ENCODE measurements at regions not wholly inside any gene's neighbourhood (a gene's known extent, or its start where the extent isn't known, plus 50 kb on each side); places are given as distances from the start of the nearest gene placed in this dataset.

DNA sequence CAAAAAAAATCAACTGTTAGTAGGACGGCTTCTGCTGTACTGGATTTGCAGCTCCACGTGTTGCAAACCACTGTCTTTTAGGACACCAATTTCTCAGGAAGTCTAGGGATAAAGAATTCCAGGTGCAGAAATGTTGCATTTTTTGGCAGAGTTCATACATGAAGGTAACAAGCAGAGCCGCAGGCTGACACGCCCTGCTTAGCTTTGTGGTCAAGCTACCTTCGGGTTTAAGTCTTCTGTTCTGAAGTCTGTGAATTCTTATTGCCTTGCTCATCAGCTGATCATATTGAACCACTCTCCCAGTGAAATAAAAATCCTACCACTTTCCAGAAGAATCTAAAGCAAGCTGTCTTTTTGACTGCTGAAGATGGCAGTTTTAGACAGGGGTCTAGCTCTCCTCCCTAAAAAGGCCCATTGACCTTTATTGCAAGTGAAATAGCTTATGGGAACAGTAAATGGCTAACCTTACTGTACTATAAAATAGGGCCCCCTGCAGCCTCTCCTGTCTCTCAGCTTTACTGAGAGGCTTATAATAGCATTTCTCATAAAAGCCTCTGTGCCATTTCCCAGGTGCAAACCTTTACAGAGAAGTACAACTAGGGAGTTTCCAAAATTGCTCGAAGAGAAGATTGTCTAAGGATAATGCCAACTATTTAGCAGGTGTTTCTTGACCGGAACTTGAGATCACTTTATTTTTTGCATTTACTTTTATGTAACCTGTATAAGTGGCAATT is 262.2 kb upstream of the IL12A start:
- H3K4me2 ChIP-seq (ENCODE audit: low read depth, low read length, poor library complexity, severe bottlenecking): no peak overlapping the region
- H3K4me1 ChIP-seq (ENCODE audit: low read length): no peaks in the 10 kb centered on the region
- H4K20me1 ChIP-seq (ENCODE audit: insufficient read depth, low read depth, low read length): no peaks in the 10 kb centered on the region
- H3K9ac ChIP-seq (ENCODE audit: low read length): no peak overlapping the region
- H2AFZ ChIP-seq (ENCODE audit: low read length): no peak overlapping the region
- H3K9me3 ChIP-seq (ENCODE audit: low read length): no peaks in the 10 kb centered on the region
- no peaks in the 10 kb centered on the region for H3K9me2 ChIP-seq (replicated peaks; ENCODE audit: insufficient read depth, low read length)
- no peaks in the 10 kb centered on the region for H3K79me2 ChIP-seq (ENCODE audit: low read length)
- no peaks in the 10 kb centered on the region for H3K27me3 ChIP-seq (ENCODE audit: low read length)
- H3K36me3 ChIP-seq (ENCODE audit: insufficient read depth, low read length): no peaks in the 10 kb centered on the region
- H3K4me3 ChIP-seq (ENCODE audit: low read length): no peak overlapping the region
- no peak for DNase-seq
- H3K27ac ChIP-seq (ENCODE audit: low read length): no peak overlapping the region

DNA sequence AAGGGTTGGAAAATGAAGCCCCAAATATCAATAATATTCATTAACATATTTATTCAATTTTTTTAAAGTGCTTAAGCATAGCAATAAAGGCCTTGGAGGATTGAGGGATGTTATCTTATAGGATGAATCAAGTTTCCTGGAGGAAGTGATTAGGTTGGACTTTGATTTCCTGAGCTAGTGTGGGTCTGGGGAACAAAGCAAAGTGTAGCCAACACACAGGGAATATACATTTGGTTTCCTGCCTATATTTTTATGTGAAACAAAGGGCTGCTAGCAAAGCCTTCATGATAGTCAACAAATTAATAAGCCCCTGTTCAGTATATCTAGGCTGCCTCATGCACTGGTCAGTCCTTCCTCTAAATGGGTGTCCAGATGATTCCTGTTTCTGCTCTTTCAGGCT is 261.1 kb upstream of the IL12A start:
- Histone ChIP-seq H3K4me3 (ENCODE audit: low read length) (no peak overlapping the region), H3K4me1 (ENCODE audit: low read length) (no peaks in the 10 kb centered on the region), H3K9ac (ENCODE audit: low read length) (no peak overlapping the region)

DNA sequence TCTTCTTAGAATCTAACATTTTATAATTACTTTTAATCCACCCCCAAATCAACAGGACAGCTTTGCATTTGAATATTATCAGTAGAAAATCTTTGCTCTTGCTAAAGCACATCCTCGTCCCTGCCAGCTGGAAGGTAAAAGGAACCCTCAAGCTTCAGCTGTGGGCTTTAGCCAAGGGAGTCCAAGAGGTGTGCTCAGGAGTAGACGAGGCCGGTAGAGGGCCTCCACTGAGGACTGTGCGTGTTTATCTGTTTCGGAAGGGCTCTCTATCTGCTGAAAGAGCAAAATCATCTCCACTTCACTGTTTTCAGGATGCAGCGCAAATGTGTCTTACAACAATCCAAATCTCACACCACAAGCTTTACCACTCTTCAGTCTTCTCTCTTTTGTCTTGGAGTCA is 257.4 kb upstream of the IL12A start:
- Histone ChIP-seq H3K36me3 (ENCODE audit: insufficient read depth, low read length) (no peaks in the 10 kb centered on the region), H3K79me2 (ENCODE audit: low read length) (no peaks in the 10 kb centered on the region), H3K27ac (ENCODE audit: low read length) (no peak overlapping the region), H3K4me1 (ENCODE audit: low read length) (no peaks in the 10 kb centered on the region), H3K27me3 (ENCODE audit: low read length) (no peaks in the 10 kb centered on the region), H2AFZ (ENCODE audit: low read length) (no peak overlapping the region), H3K4me2 (ENCODE audit: low read depth, low read length, poor library complexity, severe bottlenecking) (no peak overlapping the region), H3K9ac (ENCODE audit: low read length) (no peak overlapping the region), H3K9me2 (replicated peaks; ENCODE audit: insufficient read depth, low read length) (no peaks in the 10 kb centered on the region), H3K9me3 (ENCODE audit: low read length) (no peaks in the 10 kb centered on the region), H3K4me3 (ENCODE audit: low read length) (no peak overlapping the region), H4K20me1 (ENCODE audit: insufficient read depth, low read depth, low read length) (no peaks in the 10 kb centered on the region)
- DNase-seq: no peak

More for the DNA sequence above, 261.1 kb upstream of the IL12A start:
- no peaks in the 10 kb centered on the region for H3K79me2 ChIP-seq (ENCODE audit: low read length)
- H3K27ac ChIP-seq (ENCODE audit: low read length): no peak overlapping the region
- H3K9me2 ChIP-seq (replicated peaks; ENCODE audit: insufficient read depth, low read length): no peaks in the 10 kb centered on the region
- no peaks in the 10 kb centered on the region for H3K36me3 ChIP-seq (ENCODE audit: insufficient read depth, low read length)
- no peaks in the 10 kb centered on the region for H3K27me3 ChIP-seq (ENCODE audit: low read length)
- DNase-seq: no peak
- H2AFZ ChIP-seq (ENCODE audit: low read length): no peak overlapping the region
- no peak overlapping the region for H3K4me2 ChIP-seq (ENCODE audit: low read depth, low read length, poor library complexity, severe bottlenecking)
- H4K20me1 ChIP-seq (ENCODE audit: insufficient read depth, low read depth, low read length): no peaks in the 10 kb centered on the region
- no peaks in the 10 kb centered on the region for H3K9me3 ChIP-seq (ENCODE audit: low read length)

DNA sequence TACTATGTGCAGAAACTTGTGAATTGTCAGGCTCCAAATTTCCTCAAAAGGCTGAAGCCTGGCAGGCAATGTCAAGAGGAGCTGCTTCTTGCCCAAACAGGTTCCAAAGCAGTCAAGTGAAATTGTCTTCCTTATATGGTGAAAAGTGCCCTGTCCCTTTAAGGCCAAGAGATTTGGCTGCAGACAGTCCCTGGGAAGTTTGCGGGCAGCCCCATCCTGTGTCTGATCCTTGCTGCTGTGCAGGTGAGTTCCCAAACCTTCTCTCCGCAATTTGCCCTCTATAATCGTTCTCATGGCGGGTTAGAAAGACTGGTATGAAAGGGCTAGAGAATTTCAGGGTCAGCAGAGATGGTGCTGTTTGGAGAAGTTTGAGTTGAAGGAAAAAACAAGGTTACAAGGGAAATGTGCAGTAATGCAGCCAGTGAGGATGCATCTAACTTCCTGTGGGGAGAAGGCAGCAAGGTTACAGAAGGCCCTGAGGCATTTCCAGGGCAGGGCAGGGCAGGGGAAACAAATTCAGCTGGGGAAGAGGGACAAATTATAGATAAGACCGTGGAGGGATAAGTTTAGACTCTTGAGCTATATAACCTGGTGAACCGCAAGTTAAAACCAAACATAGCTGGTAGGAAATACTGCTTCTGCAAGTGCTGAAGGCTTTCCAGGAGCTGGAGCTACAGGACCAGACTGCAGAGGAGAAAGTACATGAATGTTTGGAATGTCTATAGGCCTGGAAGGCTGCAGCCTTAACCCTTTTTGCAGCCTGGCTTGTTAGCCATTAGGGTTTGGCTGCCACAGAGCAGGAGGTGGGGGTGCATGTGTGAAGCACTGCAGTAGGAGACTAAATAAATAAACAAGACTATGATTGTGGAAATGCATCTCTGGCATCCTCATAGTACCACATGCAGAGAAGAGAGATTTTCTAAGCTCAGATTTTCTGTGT is 256.2 kb upstream of the IL12A start:
- Histone ChIP-seq H3K9ac (ENCODE audit: low read length) (no peak overlapping the region), H3K4me1 (ENCODE audit: low read length) (no peaks in the 10 kb centered on the region), H3K36me3 (ENCODE audit: insufficient read depth, low read length) (no peaks in the 10 kb centered on the region), H3K27me3 (ENCODE audit: low read length) (no peaks in the 10 kb centered on the region), H2AFZ (ENCODE audit: low read length) (no peak overlapping the region), H3K27ac (ENCODE audit: low read length) (no peak overlapping the region), H3K9me3 (ENCODE audit: low read length) (no peaks in the 10 kb centered on the region), H4K20me1 (ENCODE audit: insufficient read depth, low read depth, low read length) (no peaks in the 10 kb centered on the region), H3K4me2 (ENCODE audit: low read depth, low read length, poor library complexity, severe bottlenecking) (no peak overlapping the region), H3K79me2 (ENCODE audit: low read length) (no peaks in the 10 kb centered on the region), H3K9me2 (replicated peaks; ENCODE audit: insufficient read depth, low read length) (no peaks in the 10 kb centered on the region), H3K4me3 (ENCODE audit: low read length) (no peak overlapping the region)
- no peak for DNase-seq

DNA sequence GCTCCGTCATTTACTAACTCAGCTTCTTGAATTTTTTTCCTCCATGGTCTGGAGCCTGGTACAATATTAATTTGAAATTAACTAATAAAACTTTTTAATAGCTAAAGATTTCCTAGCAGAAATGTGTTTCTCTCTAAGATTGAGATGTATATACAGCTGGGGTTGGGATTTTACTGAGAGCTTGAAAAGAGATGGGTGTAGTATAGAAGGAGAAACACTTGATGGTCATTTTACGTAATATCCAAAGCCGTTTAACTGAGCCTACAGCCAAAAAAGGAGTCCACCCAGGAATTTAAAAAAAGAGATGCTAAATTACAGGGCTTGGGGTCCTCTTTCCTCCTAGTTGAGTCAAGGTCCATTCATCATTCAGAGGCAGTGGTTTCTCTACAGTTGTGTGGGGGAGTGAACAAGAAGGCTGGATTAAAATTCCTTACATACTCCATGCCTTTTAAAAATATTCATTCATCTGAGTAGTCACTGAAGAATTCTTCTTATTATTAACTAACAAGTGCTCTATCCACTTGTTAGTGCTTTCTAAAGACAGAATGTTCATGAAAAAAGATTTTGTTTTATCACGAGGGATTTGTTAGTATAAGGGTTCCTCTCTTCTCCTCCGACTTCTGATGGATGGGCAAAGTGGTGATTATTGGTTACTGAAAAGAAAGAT is 255.3 kb upstream of the IL12A start:
- no peak overlapping the region for H3K9ac ChIP-seq (ENCODE audit: low read length)
- H3K36me3 ChIP-seq (ENCODE audit: insufficient read depth, low read length): no peaks in the 10 kb centered on the region
- H3K27ac ChIP-seq (ENCODE audit: low read length): no peak overlapping the region
- no peak overlapping the region for H3K4me3 ChIP-seq (ENCODE audit: low read length)
- H3K9me3 ChIP-seq (ENCODE audit: low read length): no peaks in the 10 kb centered on the region
- no peak overlapping the region for H2AFZ ChIP-seq (ENCODE audit: low read length)
- DNase-seq: no peak
- no peaks in the 10 kb centered on the region for H3K27me3 ChIP-seq (ENCODE audit: low read length)
- H3K9me2 ChIP-seq (replicated peaks; ENCODE audit: insufficient read depth, low read length): no peaks in the 10 kb centered on the region
- no peaks in the 10 kb centered on the region for H4K20me1 ChIP-seq (ENCODE audit: insufficient read depth, low read depth, low read length)
- H3K4me2 ChIP-seq (ENCODE audit: low read depth, low read length, poor library complexity, severe bottlenecking): no peak overlapping the region
- no peaks in the 10 kb centered on the region for H3K4me1 ChIP-seq (ENCODE audit: low read length)
- no peaks in the 10 kb centered on the region for H3K79me2 ChIP-seq (ENCODE audit: low read length)

DNA sequence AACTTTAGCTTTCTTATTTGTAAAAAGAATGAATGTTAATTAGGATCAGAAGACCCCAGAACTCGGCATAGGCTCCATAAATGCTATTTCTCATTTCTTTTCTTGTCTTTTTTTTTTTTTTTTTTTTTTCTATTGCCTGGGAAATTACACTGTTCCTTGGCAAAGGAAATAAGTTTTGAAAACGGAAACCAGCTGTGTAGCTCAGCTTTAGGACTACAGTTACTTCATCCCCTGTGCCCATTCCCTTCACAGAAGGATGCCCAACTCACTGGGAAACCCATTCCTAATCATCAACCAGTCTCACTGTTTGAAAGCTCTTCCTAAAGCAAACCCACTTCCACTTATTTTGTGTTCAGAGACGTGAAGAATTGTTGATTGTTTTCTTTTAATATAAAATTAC is 254.0 kb upstream of the IL12A start:
- Histone ChIP-seq H3K9ac (ENCODE audit: low read length) (no peak overlapping the region), H2AFZ (ENCODE audit: low read length) (no peak overlapping the region), H3K9me3 (ENCODE audit: low read length) (no peaks in the 10 kb centered on the region), H4K20me1 (ENCODE audit: insufficient read depth, low read depth, low read length) (no peaks in the 10 kb centered on the region), H3K4me3 (ENCODE audit: low read length) (no peak overlapping the region), H3K9me2 (replicated peaks; ENCODE audit: insufficient read depth, low read length) (no peaks in the 10 kb centered on the region), H3K27me3 (ENCODE audit: low read length) (no peaks in the 10 kb centered on the region), H3K4me2 (ENCODE audit: low read depth, low read length, poor library complexity, severe bottlenecking) (no peak overlapping the region), H3K27ac (ENCODE audit: low read length) (no peak overlapping the region), H3K79me2 (ENCODE audit: low read length) (no peaks in the 10 kb centered on the region), H3K4me1 (ENCODE audit: low read length) (no peaks in the 10 kb centered on the region), H3K36me3 (ENCODE audit: insufficient read depth, low read length) (no peaks in the 10 kb centered on the region)
- DNase-seq: no peak

DNA sequence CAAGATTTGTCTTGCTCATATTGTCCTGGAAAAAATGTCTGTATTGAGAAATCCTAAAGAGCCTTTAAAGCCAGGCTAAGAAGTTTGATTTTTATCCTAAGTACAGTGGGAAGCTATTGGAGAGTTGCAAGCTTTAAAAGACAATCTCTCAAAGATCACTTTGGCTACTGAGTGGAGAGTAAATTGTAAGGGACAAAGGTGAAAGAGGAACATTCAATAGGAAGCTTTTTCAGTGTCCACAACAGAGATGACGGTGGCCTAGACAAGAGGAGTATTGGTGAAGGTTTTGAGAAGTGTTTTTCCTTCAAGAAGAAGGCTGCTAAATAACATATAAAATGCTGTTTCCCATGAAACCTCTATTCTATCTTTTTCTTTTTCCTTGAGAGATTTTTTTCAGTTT is 249.5 kb upstream of the IL12A start:
- Histone ChIP-seq H3K36me3 (ENCODE audit: insufficient read depth, low read length) (no peaks in the 10 kb centered on the region), H3K79me2 (ENCODE audit: low read length) (no peaks in the 10 kb centered on the region), H3K4me1 (ENCODE audit: low read length) (no peaks in the 10 kb centered on the region), H2AFZ (ENCODE audit: low read length) (no peak overlapping the region), H4K20me1 (ENCODE audit: insufficient read depth, low read depth, low read length) (no peaks in the 10 kb centered on the region), H3K9me2 (replicated peaks; ENCODE audit: insufficient read depth, low read length) (no peaks in the 10 kb centered on the region), H3K9ac (ENCODE audit: low read length) (no peak overlapping the region), H3K27me3 (ENCODE audit: low read length) (no peaks in the 10 kb centered on the region), H3K4me3 (ENCODE audit: low read length) (no peak overlapping the region), H3K27ac (ENCODE audit: low read length) (no peak overlapping the region), H3K9me3 (ENCODE audit: low read length) (no peaks in the 10 kb centered on the region), H3K4me2 (ENCODE audit: low read depth, low read length, poor library complexity, severe bottlenecking) (no peak overlapping the region)
- DNase-seq: no peak

DNA sequence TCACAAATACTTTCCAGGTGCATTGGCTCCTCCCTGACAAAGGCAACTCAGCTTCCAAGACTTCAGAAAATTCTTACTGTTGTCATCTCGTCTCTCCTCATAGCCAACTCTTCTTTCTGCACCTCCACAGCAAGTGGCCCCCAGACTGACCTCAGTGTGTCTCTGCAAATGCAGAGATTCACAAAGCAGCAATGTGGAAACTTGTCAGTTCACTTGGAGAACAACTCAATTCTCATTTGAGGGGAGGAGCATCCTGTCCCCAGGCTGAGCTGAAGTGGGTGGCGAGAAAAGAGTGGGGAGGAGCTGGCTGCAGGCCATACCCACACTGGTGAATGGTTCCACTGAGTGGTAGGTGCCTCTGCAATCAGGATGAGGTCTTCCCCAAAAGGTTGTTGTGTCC is 248.7 kb upstream of the IL12A start:
- Histone ChIP-seq H3K4me1 (ENCODE audit: low read length) (no peaks in the 10 kb centered on the region), H3K9me2 (replicated peaks; ENCODE audit: insufficient read depth, low read length) (no peaks in the 10 kb centered on the region), H3K27ac (ENCODE audit: low read length) (no peak overlapping the region), H2AFZ (ENCODE audit: low read length) (no peak overlapping the region), H3K36me3 (ENCODE audit: insufficient read depth, low read length) (no peaks in the 10 kb centered on the region), H4K20me1 (ENCODE audit: insufficient read depth, low read depth, low read length) (no peaks in the 10 kb centered on the region), H3K4me3 (ENCODE audit: low read length) (no peak overlapping the region), H3K9me3 (ENCODE audit: low read length) (no peaks in the 10 kb centered on the region), H3K4me2 (ENCODE audit: low read depth, low read length, poor library complexity, severe bottlenecking) (no peak overlapping the region), H3K79me2 (ENCODE audit: low read length) (no peaks in the 10 kb centered on the region), H3K9ac (ENCODE audit: low read length) (no peak overlapping the region), H3K27me3 (ENCODE audit: low read length) (no peaks in the 10 kb centered on the region)
- no peak for DNase-seq
